Amniotic stem cell (primary cell): ENCODE measurements at regions not wholly inside any gene's neighbourhood (a gene's known extent, or its start where the extent isn't known, plus 50 kb on each side); places are given as distances from the start of the nearest gene placed in this dataset.

ENCODE experiments used
- DNase-seq: peaks from one replicate; lab custom pipeline; 2025; lab: John Stamatoyannopoulos, UW

DNA sequence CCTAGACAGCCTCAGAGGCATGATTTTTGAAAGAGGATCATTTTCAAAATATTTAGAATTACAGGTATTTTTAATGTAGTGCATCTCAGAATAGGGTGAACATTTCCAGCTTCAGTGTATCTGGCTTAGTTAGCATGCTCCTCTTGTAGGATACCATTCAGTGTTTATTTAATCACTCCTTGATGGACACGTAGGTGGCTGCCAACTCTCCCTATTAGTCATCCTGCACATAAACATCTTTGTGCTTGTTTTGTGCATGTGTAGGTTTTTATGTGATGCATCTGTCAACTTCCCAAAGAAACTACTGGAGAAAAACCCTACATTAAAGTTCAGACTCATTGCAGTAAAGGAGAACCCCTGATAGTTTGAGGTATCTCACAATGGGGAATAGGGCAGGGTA, 52.5 kb upstream of the RBM19 start:
- no peak for DNase-seq
